ENCODE measurements at regions not wholly inside any gene's neighbourhood (a gene's known extent, or its start where the extent isn't known, plus 50 kb on each side); places are given as distances from the start of the nearest gene placed in this dataset.

DNA sequence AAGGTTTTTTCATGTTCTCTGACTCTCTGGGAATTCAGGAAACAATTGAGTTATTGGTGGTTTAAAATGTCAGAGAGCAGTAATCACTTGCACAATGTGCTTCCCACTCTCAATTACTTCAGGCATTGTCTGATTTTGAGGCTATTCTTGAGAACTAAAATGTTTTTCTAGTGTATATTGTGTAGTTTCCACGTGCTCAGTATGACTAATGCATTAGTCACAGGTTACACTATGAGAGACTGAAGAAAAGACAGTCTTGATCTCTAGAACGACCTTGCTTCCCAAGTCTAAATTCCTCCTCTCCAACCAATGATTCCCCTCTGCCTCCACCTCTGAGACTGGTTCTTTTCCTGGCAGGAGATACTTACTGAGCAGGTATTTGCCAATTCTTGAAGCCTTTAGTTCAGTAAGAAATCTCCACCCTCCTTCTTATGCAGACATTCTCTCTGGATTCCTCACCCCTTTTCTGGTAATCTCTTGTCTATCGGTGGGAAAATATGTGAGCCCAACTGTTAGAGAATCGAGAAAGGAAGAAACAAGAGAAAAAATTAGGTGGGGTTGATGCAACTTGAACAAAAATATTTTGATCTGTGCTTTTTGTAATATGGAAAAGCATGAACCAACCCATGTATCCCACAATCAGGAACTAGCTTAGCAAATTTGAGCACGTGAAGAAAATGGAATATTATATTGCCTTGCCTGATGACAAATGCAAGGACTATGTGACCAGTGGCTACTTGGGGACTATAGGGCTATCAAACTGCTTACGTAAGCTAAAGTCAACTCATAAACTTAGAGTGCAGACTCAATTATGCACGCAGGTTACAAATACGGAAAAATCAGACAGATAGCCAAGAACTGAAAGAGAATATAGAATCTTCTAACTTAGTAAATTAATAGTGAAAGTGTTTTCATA lies 61.1 kb upstream of the SLC22A16 start:
- DNase-seq: no peak

DNA sequence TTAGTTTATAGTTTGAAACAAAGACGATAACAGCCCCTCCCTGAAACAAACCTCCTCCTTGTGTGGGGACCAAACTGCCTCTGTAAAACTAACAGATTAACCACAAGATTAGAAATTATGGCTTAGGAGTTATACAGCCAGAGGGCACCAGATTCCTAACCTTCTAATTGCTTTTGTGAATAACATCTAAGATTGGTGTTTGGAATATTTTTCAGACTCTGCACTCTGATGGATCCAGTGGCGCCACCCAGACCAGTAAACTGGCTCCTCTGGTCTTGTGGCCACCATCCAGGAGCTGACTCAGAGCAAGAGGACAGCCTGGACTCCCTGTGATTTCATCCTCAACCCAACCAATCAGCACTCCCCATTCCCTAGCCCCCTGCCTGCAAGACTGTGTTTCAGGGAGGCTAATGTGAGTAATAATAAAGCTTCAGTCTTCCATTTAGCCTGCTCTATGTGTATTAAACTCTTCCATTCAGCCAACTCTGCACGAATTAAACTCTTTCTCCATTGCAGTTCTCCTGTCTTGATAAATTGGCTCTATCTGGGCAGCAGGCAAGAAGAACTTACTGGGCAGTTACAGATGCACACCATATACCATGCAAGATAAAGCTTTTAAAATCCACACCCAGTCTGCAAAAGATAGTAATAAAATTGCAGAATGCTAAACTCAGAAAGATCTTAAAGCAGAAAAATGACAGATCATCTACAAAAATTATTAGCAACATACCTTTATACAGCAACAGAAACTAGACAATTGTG lies 58.5 kb upstream of the SLC22A16 start:
- DNase-seq: no peak

DNA sequence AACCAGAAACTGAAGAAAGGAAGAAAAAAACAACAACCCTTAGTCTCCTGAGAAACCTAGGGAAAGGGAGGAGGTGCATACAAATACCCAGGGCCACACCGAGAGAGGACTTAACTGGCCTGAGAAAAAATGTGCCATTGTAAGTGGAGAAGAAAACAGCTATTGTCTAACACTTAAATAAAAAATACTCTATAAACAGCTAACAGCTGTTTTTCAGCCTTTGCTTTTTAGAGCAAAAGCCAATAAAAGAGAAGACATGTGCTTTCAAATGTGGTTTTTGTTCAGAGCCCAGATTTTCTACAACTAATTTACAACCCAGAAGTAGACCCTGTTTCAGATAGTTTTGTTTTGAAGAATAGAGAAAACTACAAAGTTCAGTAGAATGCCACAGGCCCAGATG lies 56.0 kb upstream of the SLC22A16 start:
- DNase-seq: no peak

DNA sequence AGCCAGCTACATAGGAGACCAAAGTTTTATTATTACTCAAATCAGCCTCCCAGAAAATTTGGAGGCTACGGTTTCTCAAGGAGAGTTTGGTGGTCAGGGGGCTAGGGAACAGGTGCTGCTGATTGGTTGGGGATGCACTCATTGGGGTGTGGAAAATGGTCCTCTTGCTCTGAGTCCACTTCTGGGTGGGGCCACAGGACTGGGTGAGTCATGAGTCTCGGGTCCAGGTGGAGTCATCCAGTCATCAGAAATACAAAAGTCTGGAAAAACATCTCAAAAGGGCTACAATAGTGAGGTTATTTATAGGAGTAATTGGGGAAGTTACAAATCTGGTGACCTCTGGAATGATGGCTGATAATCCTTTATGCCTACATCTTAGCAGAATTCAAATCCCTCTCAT lies 54.3 kb upstream of the SLC22A16 start:
- DNase-seq: no peak

DNA sequence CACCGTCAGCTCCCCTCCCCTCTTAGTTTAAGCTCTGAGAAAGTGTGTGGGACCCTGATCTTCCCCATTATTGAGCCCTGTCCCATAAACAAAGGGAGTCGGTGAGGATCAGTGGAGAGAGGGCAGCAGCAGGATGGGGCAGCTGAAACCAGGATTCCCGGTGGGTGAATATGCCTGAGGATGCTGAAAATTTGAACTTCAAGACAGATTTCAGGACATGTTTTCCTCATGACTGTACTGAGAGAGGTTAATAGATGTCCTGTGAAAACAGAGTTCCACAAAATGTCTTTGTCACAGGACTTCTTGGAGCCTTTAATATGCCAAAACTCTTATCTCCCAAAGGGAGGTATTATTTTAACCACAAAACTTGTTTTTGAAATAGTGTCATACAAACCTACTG lies 53.5 kb upstream of the SLC22A16 start:
- DNase-seq: no peak

DNA sequence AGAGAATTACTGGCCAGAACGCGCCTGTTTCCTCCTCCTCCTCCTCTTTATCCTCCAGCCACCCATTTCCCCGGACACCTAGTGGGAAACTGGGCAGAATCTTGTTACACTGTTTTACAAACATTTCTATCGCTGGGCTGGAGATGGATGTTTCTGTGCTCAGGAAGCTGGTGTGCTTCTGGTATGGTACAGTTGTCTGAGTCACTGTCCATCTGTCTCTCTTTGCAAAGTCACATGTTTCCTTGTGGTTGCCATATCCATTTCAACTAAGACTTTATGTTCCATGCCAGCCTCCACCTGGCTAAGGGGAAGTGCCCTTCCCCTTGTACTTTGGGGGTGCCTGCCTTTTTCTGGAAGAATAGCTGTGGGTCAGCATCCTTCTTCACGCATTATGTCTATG lies 52.9 kb upstream of the SLC22A16 start:
- no peak for DNase-seq

DNA sequence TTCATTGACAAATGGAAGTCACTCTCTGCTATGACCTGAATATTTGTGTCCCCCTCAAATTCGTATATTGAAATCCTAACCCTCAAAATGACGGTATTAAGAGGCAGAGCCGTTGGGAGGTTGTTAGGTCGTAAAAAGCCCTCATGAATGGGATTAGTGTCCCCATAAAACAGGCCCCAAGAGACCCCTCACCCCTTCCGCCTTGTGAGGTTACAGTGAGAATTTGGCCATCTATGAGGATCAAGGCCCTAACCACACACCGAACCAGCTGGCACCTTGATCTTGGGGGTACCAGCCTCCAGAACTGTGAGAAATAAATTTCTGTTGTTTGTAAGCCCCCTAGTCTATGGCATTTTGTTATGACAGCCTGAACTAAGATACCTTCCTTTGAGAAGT lies 52.5 kb upstream of the SLC22A16 start:
- DNase-seq: no peak

DNA sequence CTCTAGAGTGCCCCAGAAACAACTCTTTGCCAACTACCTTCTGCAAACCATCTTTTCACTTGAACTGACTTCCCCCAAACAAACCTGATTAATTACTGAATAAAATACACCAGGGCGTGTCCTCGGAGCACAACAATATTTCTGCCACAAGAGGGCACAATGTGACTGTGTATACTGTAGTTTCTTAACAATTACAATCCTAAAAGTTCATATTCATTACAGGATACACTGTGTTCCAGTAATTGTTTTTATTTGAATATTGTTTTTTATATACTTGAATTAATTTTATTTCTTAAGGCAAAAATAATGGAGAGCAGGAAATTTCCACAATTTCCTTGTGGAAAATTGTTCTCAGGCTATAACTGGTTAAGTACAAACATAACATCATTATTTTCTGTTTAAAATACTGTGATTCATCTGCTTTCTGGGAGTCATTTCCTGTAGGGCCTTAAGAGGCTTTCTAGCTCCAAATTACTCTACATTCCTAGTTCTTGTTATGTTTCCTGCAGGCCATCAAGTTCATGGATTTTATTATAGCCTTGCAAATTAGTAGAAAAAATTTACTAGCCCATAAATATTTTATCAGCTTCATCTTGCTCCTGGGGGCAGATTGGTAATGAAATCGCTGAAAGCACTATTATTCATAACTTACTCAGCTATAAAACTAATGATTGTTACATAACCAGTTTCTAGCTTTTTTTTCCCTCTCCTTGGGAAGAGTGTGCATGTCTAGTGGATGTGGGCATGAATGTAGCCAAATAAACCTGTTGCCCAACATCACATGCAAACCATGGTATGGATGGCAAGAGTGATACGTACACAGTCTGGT lies 51.9 kb upstream of the SLC22A16 start:
- DNase-seq: peak; percentile 10 to 23

DNA sequence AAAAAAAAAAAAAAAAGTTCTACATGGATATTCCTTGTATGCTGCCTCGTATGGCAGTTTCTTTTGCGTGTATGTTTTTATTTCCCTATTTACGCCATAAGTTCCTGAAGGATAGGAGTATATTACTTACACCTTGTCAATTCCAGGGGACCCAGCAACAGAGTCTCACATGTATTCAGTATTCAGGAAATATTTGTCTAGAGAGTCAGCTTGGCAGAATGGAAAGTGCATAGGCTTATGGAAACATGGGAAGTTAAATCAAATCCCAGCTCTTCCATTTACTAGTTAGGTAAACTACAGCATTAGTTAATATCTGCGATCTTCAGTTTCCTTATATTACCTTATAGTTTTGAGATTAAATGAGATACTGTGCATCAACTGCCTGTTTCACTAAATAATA lies 51.1 kb upstream of the SLC22A16 start:
- DNase-seq: no peak

DNA sequence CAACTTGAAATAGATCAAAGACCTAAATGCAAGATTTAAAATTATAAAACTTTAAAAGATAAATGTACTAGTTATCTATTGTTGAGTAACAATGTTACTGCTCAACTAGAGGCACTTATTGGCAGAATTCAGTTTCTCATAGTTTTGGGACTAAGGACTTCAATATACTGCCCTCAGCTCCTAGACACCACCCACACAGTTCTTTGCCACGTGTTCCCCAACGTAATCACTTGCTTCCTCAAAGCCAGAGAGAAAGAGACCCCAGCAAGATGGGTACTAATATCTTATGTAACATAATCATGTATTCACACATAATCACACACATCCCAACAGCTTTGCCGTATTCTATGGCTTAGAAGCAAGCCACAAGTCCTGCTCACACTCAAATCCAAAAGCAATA lies 50.3 kb upstream of the SLC22A16 start:
- no peak for DNase-seq

Measured in activated CD4-positive, alpha-beta T cell treated with anti-CD3 and anti-CD28 coated beads, Interleukin-2, amount 50 U/mL, for 4 hours (primary cell).